BJ (cell line): ENCODE measurements at regions not wholly inside any gene's neighbourhood (a gene's known extent, or its start where the extent isn't known, plus 50 kb on each side); places are given as distances from the start of the nearest gene placed in this dataset.

Experiments
- CTCF ChIA-PET: fragments of 350-600 bp; formaldehyde crosslinking; extraction: SDS; loops from one replicate; lab custom pipeline; 2021; ENCODE audit warnings: antibody characterized with exemption, inconsistent platforms; lab: Yijun Ruan, JAX
- POLR2A ChIA-PET: fragments of 300-600 bp; sonication (Branson Sonifier 250); formaldehyde crosslinking; extraction: SDS; loops from one replicate; lab custom pipeline; 2021; ENCODE audit warnings: antibody characterized with exemption; lab: Charles Lee
- DNase-seq: peaks from one replicate; pipeline ENCODE4 v3.0.0-alpha.2; 2011; ENCODE audit warnings: low read depth
- H3K27me3 ChIP-seq: 2 replicates; pipeline ENCODE4 v1.6.0; 2011; ENCODE audit warnings: low read length; ENCODE audit not compliant: control insufficient read depth, insufficient read depth
- H3K36me3 ChIP-seq: 2 replicates; pipeline ENCODE4 v1.5.1; 2011; ENCODE audit warnings: low read length; ENCODE audit not compliant: control insufficient read depth, insufficient read depth
- H3K4me3 ChIP-seq: 2 replicates; pipeline ENCODE4 v1.5.1; 2011; ENCODE audit warnings: low read depth, mild to moderate bottlenecking, control low read depth, low read length
- CTCF ChIP-seq: IDR thresholded peaks from 2 replicates; pipeline ENCODE4 v1.5.1; 2011; ENCODE audit warnings: low read depth, mild to moderate bottlenecking, control low read depth, inconsistent platforms, low read length, moderate library complexity; ENCODE audit not compliant: insufficient read depth

- ChIA-PET CTCF (interaction anchor here (0.6 to 1.6 kb wide), 2 partner anchors 10 to 688 kb away, joined by 3 to 4 read pairs; no protein-coding TSS in a partner anchor), POLR2A (no interaction called here)
- DNase-seq, result no peak
- Histone ChIP-seq H3K36me3 (no peaks in the 10 kb centered on the region), H3K4me3 (no peak overlapping the region), H3K27me3 (no peaks in the 10 kb centered on the region)
- TF ChIP-seq CTCF, result no peak
Observed at GRCh38 chr16:77551357-77551756, 116.5 kb upstream of the ADAMTS18 start.

- Histone ChIP-seq H3K36me3 (no peaks in the 10 kb centered on the region), H3K27me3 (no peaks in the 10 kb centered on the region), H3K4me3 (no peak overlapping the region)
- no peak for DNase-seq
- CTCF ChIA-PET, result interaction anchor here (2.1 kb wide), 1 partner anchor 31 kb away, joined by 5 read pairs; no protein-coding TSS in a partner anchor
- POLR2A ChIA-PET, result no interaction called here
- TF ChIP-seq CTCF, result no peak
Observed at GRCh38 chr16:77553130-77553529, 118.3 kb upstream of the ADAMTS18 start.

GRCh38 chr16:77555126-77555525 is 120.3 kb upstream of the ADAMTS18 start:
- POLR2A ChIA-PET, result no interaction called here
- H3K36me3 ChIP-seq, result no peaks in the 10 kb centered on the region
- no peak for TF ChIP-seq CTCF
- CTCF ChIA-PET, result no interaction called here
- H3K27me3 ChIP-seq, result no peaks in the 10 kb centered on the region
- DNase-seq, result no peak
- no peak overlapping the region for H3K4me3 ChIP-seq

GRCh38 chr16:77555791-77556190 is 121.0 kb upstream of the ADAMTS18 start:
- H3K36me3 ChIP-seq, result no peaks in the 10 kb centered on the region
- ChIA-PET POLR2A (no interaction called here), CTCF (no interaction called here)
- H3K4me3 ChIP-seq, result no peak overlapping the region
- no peaks in the 10 kb centered on the region for H3K27me3 ChIP-seq
- no peak for DNase-seq
- no peak for TF ChIP-seq CTCF

GRCh38 chr16:77556201-77556873 is 121.5 kb upstream of the ADAMTS18 start:
- no peak for DNase-seq

More at GRCh38 chr16:77556201-77556873, 121.5 kb upstream of the ADAMTS18 start:
- Histone ChIP-seq H3K36me3 (no peaks in the 10 kb centered on the region), H3K27me3 (no peaks in the 10 kb centered on the region), H3K4me3 (no peak overlapping the region)
- CTCF ChIA-PET, result no interaction called here
- POLR2A ChIA-PET, result no interaction called here
- TF ChIP-seq CTCF, result no peak
